DND-41 (cell line): ENCODE measurements at regions not wholly inside any gene's neighbourhood (a gene's known extent, or its start where the extent isn't known, plus 50 kb on each side); places are given as distances from the start of the nearest gene placed in this dataset.

ENCODE experiments used
- ATAC-seq: fragments of 200-7000 bp; cut with Tn5 transposase; 3 replicates; pipeline ENCODE4 v1.9.1; 2021; ENCODE audit warnings: low read depth; ENCODE audit not compliant: insufficient read depth
- DNase-seq: peaks from one replicate; pipeline ENCODE4 v3.0.0-alpha.2; 2020
- H2AFZ ChIP-seq: 2 replicates; pipeline ENCODE4 v1.6.0; 2012; ENCODE audit warnings: low read depth, low read length
- H3K27ac ChIP-seq: 2 replicates; pipeline ENCODE4 v1.5.1; 2012; ENCODE audit warnings: low read length, inconsistent platforms
- H3K27me3 ChIP-seq: fragments of 200-600 bp; sonication (generic); 2 replicates; pipeline ENCODE4 v1.6.0; 2012; ENCODE audit warnings: low read length, mild to moderate bottlenecking, inconsistent platforms; ENCODE audit not compliant: insufficient read depth, poor library complexity
- H3K36me3 ChIP-seq: 2 replicates; pipeline ENCODE4 v1.5.1; 2012; ENCODE audit warnings: low read length, inconsistent platforms; ENCODE audit not compliant: insufficient read depth
- H3K4me1 ChIP-seq: 2 replicates; pipeline ENCODE4 v1.5.1; 2012; ENCODE audit warnings: mild to moderate bottlenecking, low read length; ENCODE audit not compliant: insufficient read depth
- H3K4me2 ChIP-seq: 2 replicates; pipeline ENCODE4 v1.6.0; 2012; ENCODE audit warnings: mild to moderate bottlenecking, moderate library complexity, low read length, inconsistent platforms; ENCODE audit not compliant: insufficient read depth
- H3K4me3 ChIP-seq, 2 experiments: fragments of 200-600 bp in 1 of 2; shearing (Covaris generic) in 1 of 2; 2 replicates each; pipeline ENCODE4 v1.5.1; 2012 to 2016; ENCODE audit warnings: inconsistent platforms in 2 of 2, low read length in 2 of 2, mild to moderate bottlenecking in 2 of 2, low read depth in 1 of 2, moderate library complexity in 1 of 2
- H3K79me2 ChIP-seq: 2 replicates; pipeline ENCODE4 v1.6.0; 2012; ENCODE audit warnings: low read length, inconsistent platforms; ENCODE audit not compliant: insufficient read depth
- H3K9ac ChIP-seq: 2 replicates; pipeline ENCODE4 v1.6.0; 2012; ENCODE audit warnings: low read depth, mild to moderate bottlenecking, inconsistent platforms, low read length, moderate library complexity
- H3K9me3 ChIP-seq: 2 replicates; pipeline ENCODE4 v1.5.1; 2012; ENCODE audit warnings: low read length, moderate library complexity, mild to moderate bottlenecking, inconsistent platforms; ENCODE audit not compliant: insufficient read depth, severe bottlenecking
- H4K20me1 ChIP-seq: 2 replicates; pipeline ENCODE4 v1.6.0; 2012; ENCODE audit warnings: low read length; ENCODE audit not compliant: insufficient read depth
- CTCF ChIP-seq: IDR thresholded peaks from 2 replicates; pipeline ENCODE4 v1.5.1; 2012; ENCODE audit warnings: borderline replicate concordance, low read length, moderate library complexity, mild to moderate bottlenecking; ENCODE audit not compliant: poor library complexity, severe bottlenecking; ENCODE audit errors: extremely low read depth
- EZH2 ChIP-seq: IDR thresholded peaks from 3 replicates; pipeline ENCODE4 v1.6.1; 2012; ENCODE audit warnings: borderline replicate concordance, low read depth, mild to moderate bottlenecking, moderate library complexity, low read length, inconsistent platforms; ENCODE audit not compliant: severe bottlenecking

GRCh38 chr5:167967494-167968177, 323.8 kb upstream of the WWC1 start:
- ATAC-seq (no peak), DNase-seq (no peak)
- H3K27me3 ChIP-seq = no peaks in the 10 kb centered on the region
- H4K20me1 ChIP-seq = no peaks in the 10 kb centered on the region
- H3K9me3 ChIP-seq = no peaks in the 10 kb centered on the region
- no peak overlapping the region for H3K27ac ChIP-seq
- no peak for TF ChIP-seq CTCF
- no peak for TF ChIP-seq EZH2
- H3K4me1 ChIP-seq = no peaks in the 10 kb centered on the region
- no peak overlapping the region for H2AFZ ChIP-seq
- H3K9ac ChIP-seq = no peak overlapping the region
- H3K4me3 ChIP-seq = no peak overlapping the region
- H3K4me2 ChIP-seq = no peak overlapping the region
- H3K79me2 ChIP-seq = no peaks in the 10 kb centered on the region
- H3K36me3 ChIP-seq = no peaks in the 10 kb centered on the region

- Histone ChIP-seq H4K20me1 (no peaks in the 10 kb centered on the region), H3K27me3 (no peaks in the 10 kb centered on the region), H3K4me1 (no peaks in the 10 kb centered on the region), H3K9ac (no peak overlapping the region), H3K27ac (no peak overlapping the region), H3K9me3 (no peaks in the 10 kb centered on the region), H2AFZ (no peak overlapping the region), H3K79me2 (no peaks in the 10 kb centered on the region), H3K4me2 (no peak overlapping the region), H3K4me3 (no peak overlapping the region), H3K36me3 (no peaks in the 10 kb centered on the region)
- DNase-seq (no peak), ATAC-seq (no peak)
- TF ChIP-seq EZH2 (no peak), CTCF (no peak)
These were observed 322.6 kb upstream of the WWC1 start for GRCh38 chr5:167968837-167969236.

- DNase-seq = no peak
- H3K79me2 ChIP-seq = no peaks in the 10 kb centered on the region
These were observed 321.4 kb upstream of the WWC1 start for GRCh38 chr5:167969998-167970397.

More at GRCh38 chr5:167969998-167970397, 321.4 kb upstream of the WWC1 start:
- TF ChIP-seq CTCF (no peak), EZH2 (no peak)
- no peaks in the 10 kb centered on the region for H3K4me1 ChIP-seq
- no peaks in the 10 kb centered on the region for H4K20me1 ChIP-seq
- H3K4me3 ChIP-seq = no peak overlapping the region
- H3K27ac ChIP-seq = no peak overlapping the region
- H3K27me3 ChIP-seq = no peaks in the 10 kb centered on the region
- no peak for ATAC-seq
- no peak overlapping the region for H2AFZ ChIP-seq
- no peaks in the 10 kb centered on the region for H3K9me3 ChIP-seq
- H3K36me3 ChIP-seq = no peaks in the 10 kb centered on the region
- H3K4me2 ChIP-seq = no peak overlapping the region
- no peak overlapping the region for H3K9ac ChIP-seq
